ENCODE measurements at regions not wholly inside any gene's neighbourhood (a gene's known extent, or its start where the extent isn't known, plus 50 kb on each side); places are given as distances from the start of the nearest gene placed in this dataset.
"Not testable (repeated sequence)": the region's sequence is repeated elsewhere in the genome, so short reads cannot be mapped to it uniquely, and the experiment has no call there.

- DNase-seq = no peak
Observed at GRCh38 chr18:8501044-8501443, 108.2 kb upstream of the RAB12 start.

DNA sequence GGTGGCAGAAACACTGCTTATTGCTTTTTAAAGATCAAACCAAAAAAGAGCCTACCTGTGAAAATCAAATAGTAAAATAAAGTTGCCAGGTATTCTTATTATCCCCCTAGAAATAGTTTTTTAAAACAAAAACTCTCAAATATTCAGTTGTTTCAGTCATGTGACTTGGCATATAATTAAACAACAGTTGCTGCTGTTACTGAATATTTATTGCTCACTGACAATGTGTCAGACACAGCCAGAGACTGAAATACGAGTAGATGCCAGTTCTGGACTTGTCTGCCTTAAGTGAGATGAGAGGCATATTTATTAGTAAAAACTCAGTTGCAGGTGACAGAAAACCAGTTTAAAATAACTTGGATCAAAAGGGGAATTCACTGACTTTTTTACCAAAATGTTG is 106.0 kb upstream of the RAB12 start:
- no peak for DNase-seq

DNA sequence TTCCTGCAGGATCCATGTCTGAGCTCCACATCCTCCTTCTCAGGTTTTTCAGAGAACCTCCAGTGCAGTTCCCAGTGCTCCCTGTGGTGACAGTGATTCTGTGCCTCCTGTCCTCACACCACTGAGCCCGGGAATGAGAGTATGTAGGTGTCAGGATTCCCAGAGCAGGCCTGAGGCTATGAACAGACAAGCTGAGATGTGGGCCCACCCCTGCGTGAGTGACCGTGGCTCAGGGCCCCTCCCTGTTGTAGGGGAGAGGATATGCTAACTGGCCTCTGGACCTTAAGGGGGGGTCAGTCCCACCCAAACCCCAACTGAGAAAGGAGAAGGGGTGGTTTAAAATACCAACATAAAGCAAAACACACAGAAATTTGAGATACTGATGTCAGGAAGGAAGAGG is 104.8 kb upstream of the RAB12 start:
- no peak for DNase-seq

GRCh38 chr18:8504880-8505435 is 104.3 kb upstream of the RAB12 start:
- DNase-seq = no peak

DNA sequence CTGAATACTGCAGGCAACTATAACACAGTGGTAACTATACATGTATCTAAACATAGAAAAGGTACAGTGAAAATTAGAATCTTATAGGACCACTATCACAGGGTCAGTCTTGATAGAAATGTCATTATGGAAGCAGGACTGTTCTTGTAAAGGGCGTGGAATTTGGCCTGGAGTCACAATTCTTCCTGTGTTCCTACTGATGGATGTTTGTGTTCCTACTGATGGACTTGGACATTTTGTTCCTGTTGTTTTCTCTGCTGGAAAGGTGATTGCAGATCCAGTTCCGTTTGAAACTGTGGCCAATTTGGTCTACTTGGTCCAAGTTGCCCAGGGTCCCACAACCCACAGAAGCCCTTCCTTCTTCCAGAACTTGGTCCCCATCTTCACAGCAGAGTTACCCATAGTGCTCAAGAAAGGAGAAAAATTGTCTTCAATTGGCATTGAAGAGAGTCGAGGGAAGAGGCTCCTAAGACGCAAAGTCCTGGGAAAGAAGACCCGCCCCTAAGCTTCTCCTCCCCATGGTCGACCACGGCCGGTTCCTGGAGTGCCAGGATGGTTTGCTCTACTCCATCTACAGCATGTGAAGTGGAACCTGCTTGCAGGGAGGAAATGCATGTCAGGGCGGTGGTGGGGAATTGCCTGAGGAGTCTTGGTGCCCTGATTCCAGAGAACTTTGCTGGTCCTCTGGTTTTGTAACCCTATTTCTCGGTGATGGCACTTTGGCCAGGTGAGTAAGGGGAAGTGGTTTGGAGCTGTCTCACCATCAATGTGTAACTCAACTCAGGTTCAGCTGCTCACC is 102.8 kb upstream of the RAB12 start:
- no peak for DNase-seq

DNA sequence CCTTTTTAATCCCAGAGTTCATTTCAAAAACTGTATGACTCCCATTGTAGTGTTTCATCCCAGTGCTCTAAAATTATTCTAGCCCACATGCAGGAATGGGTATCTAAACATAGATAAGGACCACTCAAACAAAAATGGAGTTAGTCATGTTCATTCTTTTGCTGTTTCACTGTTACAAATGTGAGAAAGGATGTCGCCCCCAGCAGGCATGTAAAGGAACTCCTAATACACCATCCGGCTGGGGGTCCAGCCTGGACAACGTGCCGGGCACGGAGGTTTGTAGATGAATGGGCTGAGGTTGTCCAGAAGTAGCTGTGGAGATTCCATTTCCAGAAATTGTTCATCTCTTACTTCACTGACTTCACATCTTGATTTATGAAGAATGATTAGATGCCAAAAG is 101.9 kb upstream of the RAB12 start:
- peak in 2 of 4 experiments; percentile 6 to 10 for DNase-seq

GRCh38 chr18:8507915-8508705 is 101.1 kb upstream of the RAB12 start:
- no peak for DNase-seq

DNA sequence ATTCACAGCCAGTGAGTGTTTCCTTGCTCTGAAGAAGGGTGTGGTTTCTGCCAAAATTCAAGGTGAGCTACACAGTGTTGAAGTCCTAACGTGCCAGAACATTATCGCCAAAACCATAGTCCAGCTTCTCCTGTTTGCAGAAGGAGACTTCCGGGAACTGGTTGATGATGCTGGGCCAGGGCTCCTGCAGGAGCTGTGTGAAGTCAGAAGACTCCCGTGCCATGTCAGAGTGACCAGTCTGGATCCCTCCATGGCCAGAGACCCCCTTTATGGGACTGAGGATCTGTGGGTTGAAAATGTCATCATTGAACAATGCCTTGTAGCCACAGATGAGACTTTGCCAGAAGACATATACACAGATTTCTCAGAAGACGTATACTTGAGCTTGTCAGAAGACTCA is 96.0 kb upstream of the RAB12 start:
- DNase-seq = no peak

DNA sequence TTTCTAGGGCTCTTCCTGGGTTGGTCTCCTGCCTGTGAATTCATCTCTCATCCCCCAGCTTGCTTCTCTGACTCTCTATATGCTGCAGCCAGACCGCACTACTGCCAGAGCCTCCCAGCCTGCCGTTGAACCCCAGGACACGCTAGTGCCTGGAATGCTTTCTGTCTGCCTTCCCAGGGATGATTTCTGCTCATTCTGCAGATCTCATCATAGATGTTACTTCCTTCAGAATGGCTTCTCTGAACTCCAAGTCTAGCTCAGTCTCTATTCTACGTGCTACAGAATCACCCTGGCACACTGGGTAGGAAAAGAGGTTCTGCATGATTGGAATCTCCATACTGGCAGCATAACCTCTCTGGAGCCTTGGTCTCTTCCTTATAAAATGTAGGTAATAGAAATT is 94.8 kb upstream of the RAB12 start:
- no peak for DNase-seq

- DNase-seq = no peak
Observed at GRCh38 chr18:8515142-8515865, 93.9 kb upstream of the RAB12 start.

DNA sequence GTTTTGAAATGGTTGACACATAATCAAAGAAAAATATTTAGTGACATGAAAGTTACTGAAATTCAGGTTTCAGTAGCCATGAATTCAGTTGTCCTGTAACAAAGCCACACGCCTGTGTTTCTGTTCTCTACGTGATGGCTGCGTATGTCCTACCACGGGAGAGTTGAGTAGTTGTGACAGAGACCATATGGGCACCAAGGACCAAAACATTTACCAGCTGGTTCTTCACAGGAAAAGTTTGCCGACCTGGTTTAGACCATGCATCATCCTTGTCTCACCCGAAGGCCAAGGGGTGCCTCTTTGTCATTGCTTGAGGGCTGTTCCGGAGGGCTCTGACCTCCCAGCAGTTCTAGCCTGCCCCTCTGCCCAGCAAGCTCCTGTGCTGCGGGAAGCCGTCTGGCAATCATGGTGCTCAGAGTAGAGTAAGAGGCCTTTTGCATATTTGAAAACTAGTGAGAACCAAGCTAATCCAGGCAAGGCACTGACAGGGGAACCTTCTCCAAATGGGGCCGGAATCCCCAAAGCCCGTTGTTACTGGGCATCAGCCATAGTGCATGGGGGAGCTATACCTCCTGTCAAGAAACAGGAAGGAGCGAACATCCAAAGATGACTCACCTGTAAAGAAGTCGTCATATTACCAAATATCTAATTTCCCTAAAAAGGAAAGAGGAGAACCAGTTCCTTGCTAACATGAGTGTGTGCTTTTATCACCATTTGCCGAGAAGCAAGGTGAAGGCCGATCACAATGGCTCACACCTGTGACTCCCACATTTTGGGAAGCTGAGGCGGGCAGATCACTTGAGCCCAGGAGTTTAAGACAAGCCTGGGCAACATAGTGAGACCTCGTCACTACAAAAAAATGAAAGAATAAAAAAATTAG is 92.6 kb upstream of the RAB12 start:
- no peak for DNase-seq

DNA sequence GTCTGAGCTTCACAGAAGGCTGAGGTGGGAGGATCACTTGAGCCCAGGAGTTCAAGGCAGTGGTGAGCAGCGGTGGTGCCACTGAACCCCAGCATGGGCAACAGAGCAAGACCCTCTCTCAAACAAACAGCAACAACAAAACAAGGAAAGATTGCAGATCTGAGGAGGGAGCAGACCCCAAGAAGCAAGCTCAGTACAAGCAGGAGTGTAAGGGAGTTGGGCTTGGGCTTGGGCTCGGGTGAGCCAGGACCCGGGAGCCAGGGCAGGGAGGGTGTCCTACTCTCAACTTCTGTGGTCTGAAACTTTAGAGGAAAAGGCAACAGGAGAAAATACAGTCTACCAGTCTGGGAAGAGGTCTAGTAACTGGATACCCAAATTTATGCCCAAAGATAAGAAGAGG is 92.0 kb upstream of the RAB12 start:
- DNase-seq = no peak

DNA sequence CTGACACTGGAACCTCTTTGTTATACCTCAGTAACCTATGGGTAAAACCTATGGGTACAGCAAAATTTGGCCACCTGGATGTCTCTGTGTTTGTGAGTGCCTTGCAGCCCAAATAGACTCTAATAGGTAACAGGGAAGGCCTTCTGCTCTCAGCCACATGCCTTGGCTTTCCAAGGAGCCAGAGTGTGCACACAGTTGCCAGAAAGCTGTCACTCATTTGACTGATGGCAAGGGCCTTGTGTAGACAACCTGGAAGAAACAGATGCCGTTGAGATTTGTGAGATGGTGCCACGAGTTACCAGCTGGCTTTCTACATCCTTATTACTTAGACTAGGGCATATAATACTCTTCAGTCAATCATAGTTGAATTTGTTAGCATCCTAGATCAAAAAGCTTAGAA is 90.1 kb upstream of the RAB12 start:
- no peak for DNase-seq

DNA sequence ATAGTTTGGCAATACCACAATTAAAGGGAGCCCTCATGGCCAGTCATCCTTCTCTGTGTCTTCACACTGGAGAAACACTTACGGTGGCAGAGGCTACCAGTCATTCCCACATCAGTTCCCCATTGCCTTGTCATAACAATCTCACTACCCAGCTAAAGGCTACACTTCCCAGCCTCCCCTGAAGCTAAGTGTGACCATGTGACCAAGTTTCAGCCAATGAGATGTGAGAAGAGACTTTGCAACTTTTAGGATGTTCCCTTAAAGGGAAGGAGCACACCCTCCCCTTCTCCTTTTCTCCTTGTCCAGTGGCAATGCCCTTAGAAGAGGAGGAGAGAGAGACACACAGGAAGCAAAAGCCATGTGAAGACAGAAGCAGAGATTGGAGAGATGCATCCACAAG is 89.0 kb upstream of the RAB12 start:
- peak in 2 of 4 experiments; percentile 17 for DNase-seq

- DNase-seq = no peak
Observed at GRCh38 chr18:8522756-8523155, 86.5 kb upstream of the RAB12 start.

DNA sequence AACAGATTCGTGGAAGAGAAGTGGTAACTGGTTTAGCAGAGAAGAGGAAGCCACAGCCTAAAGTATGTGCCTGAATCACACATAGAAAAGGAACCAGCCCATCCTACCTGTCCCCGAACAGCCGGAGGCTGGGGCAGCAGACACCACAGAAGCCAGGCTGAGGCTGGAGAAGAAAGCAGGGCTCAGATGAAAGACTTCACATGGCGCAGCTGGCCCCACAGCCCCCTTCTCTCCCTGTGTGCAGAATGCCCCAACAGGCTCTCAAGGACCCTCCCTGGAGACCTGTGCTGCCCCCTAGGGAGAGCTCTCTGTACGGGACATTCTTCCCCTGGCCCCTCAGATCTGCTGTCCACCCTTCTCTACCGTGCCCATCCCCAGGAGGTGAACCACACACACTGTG is 83.5 kb upstream of the RAB12 start:
- peak in 3 of 4 experiments; percentile 25 to 43 (median 33) for DNase-seq

GRCh38 chr18:8526332-8526731 is 82.9 kb upstream of the RAB12 start:
- peak; percentile 83 to 90 (median 88) for DNase-seq

GRCh38 chr18:8529609-8530008 is 79.6 kb upstream of the RAB12 start:
- DNase-seq = peak; percentile 42 to 73 (median 68)

GRCh38 chr18:8531084-8531483 is 78.2 kb upstream of the RAB12 start:
- not testable (repeated sequence) for DNase-seq

- no peak for DNase-seq
Observed at GRCh38 chr18:8536231-8536630, 73.0 kb upstream of the RAB12 start.

GRCh38 chr18:8536922-8537321 is 72.3 kb upstream of the RAB12 start:
- no peak for DNase-seq

DNA sequence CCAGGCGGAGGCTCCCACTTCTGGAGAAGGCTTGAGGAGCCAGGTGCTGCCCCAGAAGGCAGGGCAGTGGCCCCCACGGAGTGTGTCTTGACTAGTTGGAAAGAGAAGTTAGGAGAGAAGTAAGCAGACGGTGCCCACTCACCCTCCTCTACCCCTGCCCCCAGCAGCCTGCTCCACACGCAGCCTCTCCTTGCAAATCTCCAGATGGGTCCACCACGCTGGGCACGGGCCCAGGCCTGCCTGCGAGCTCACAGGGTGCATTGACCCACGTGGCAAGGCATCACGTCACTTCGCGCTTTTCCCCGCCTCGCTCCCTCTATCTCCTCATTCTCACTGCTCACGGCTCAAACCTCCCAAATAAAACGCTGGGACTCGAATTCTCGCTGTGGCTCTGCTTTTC is 71.8 kb upstream of the RAB12 start:
- no peak for DNase-seq

All from suppressor macrophage (primary cell).